Body of pancreas (tissue), 4 donors: ENCODE measurements at regions not wholly inside any gene's neighbourhood (a gene's known extent, or its start where the extent isn't known, plus 50 kb on each side); places are given as distances from the start of the nearest gene placed in this dataset.

Experiments used
- ATAC-seq: fragments of 150-250 bp; one replicate; pipeline ENCODE4 v1.9.1; 2016
- DNase-seq, 4 donors: peaks; one replicate each; pipeline ENCODE4 v3.0.0-alpha.2; 2019
- H3K27ac ChIP-seq, 4 donors: fragments of 200-600 bp; sonication (generic); 1 replicate in 3 of 4; 2 replicates in 1 of 4; pipeline versions ENCODE4 v1.5.1 to v1.6.1; 2016 to 2019; ENCODE audit warnings: mild to moderate bottlenecking in 1 of 4, mixed read lengths in 1 of 4, moderate library complexity in 1 of 4
- H3K27me3 ChIP-seq, 2 donors: fragments of 200-600 bp; sonication (generic); one replicate each; pipeline ENCODE4 v1.6.0; 2016; ENCODE audit warnings: mild to moderate bottlenecking in 1 of 2
- H3K36me3 ChIP-seq, 2 donors: fragments of 200-600 bp; sonication (generic); replicated peaks in 1 of 2; 2 replicates each; pipeline ENCODE4 v1.5.1; 2016; ENCODE audit warnings: low read depth in 2 of 2; ENCODE audit not compliant: insufficient read depth in 1 of 2
- H3K4me1 ChIP-seq: fragments of 200-600 bp; sonication (generic); one replicate; pipeline ENCODE4 v1.6.0; 2016
- H3K4me3 ChIP-seq, 2 donors: fragments of 200-600 bp; sonication (generic); 1 replicate in 1 of 2; 2 replicates in 1 of 2; pipeline ENCODE4 v1.5.1; 2016 to 2019
- H3K9me3 ChIP-seq, 3 donors: fragments of 200-600 bp; sonication (generic); 1 replicate in 2 of 3; 2 replicates in 1 of 3; pipeline ENCODE4 v1.5.1; 2016
- CTCF ChIP-seq, 7 experiments: fragments of 450-650 bp in 4 of 7; fragments of 200-600 bp in 3 of 7; sonication (generic) in 3 of 7; IDR thresholded peaks; one replicate each; pipeline ENCODE4 v1.5.1; 2016 to 2019; ENCODE audit warnings: antibody characterized with exemption in 7 of 7
- POLR2A ChIP-seq, 3 donors: fragments of 450-650 bp; IDR thresholded peaks; one replicate each; pipeline ENCODE4 v1.6.1; 2016; ENCODE audit warnings: antibody characterized with exemption in 3 of 3, mild to moderate bottlenecking in 2 of 3
- WGBS, 2 donors: methylation state at CpG; one replicate each; pipeline ENCODE4 v1.1.5; 2017; 5-methylcytosine and 5-hydroxymethylcytosine counted together
- intact Hi-C: fragments of 100-400 bp; cut with DNase I; formaldehyde crosslinking; loops from one replicate; pipeline ENCODE4 v1.15.1; 2023

- Histone ChIP-seq H3K9me3 (no peaks in the 10 kb centered on the region), H3K4me1 (peaks cover 53% of the 10 kb centered on the region), H3K36me3 (no peaks in the 10 kb centered on the region), H3K27ac (peak overlapping the region; percentile 49 to 80 (median 72)), H3K27me3 (no peaks in the 10 kb centered on the region), H3K4me3 (no peak overlapping the region)
- TF ChIP-seq POLR2A (IDR thresholded peaks at IDR 0.05): no peak
- no peak for TF ChIP-seq CTCF (IDR thresholded peaks at IDR 0.05)
- WGBS, 2 donors: 75 to 84% methylated on average over 4 of the region's 4 CpGs
- no peak for DNase-seq
- intact Hi-C loops: no loop called here
- ATAC-seq: no peak
Measured at GRCh38 chr1:182288749-182289604, 102.6 kb downstream of the GLUL start.

- no peak for TF ChIP-seq CTCF (IDR thresholded peaks at IDR 0.05)
- no peak for TF ChIP-seq POLR2A (IDR thresholded peaks at IDR 0.05)
- DNase-seq (no peak), ATAC-seq (no peak)
- Histone ChIP-seq H3K4me1 (peaks cover 36% of the 10 kb centered on the region), H3K27me3 (no peaks in the 10 kb centered on the region), H3K4me3 (no peak overlapping the region), H3K27ac (no peak overlapping the region), H3K9me3 (no peaks in the 10 kb centered on the region), H3K36me3 (no peaks in the 10 kb centered on the region)
- WGBS, 2 donors: 62 to 82% methylated on average over 2 of the region's 2 CpGs
- intact Hi-C loops: no loop called here
Measured at GRCh38 chr1:182286761-182287160, 104.8 kb downstream of the GLUL start.

GRCh38 chr1:182283746-182284544 lies 107.6 kb downstream of the GLUL start:
- Histone ChIP-seq H3K4me3 (no peak overlapping the region), H3K4me1 (peaks cover 8% of the 10 kb centered on the region), H3K27me3 (no peaks in the 10 kb centered on the region), H3K36me3 (no peaks in the 10 kb centered on the region), H3K9me3 (no peaks in the 10 kb centered on the region), H3K27ac (no peak overlapping the region)
- no peak for DNase-seq
- WGBS, 2 donors: 84 to 95% methylated on average over 3 of the region's 3 CpGs
- TF ChIP-seq CTCF (IDR thresholded peaks at IDR 0.05) (no peak), POLR2A (IDR thresholded peaks at IDR 0.05) (no peak)
- intact Hi-C loops: no loop called here
- ATAC-seq: no peak

- H3K27ac ChIP-seq: no peak overlapping the region
- intact Hi-C loops: no loop called here
- H3K9me3 ChIP-seq: no peaks in the 10 kb centered on the region
- no peaks in the 10 kb centered on the region for H3K27me3 ChIP-seq
- TF ChIP-seq CTCF (IDR thresholded peaks at IDR 0.05) (no peak), POLR2A (IDR thresholded peaks at IDR 0.05) (no peak)
- DNase-seq (no peak), ATAC-seq (no peak)
- no peaks in the 10 kb centered on the region for H3K36me3 ChIP-seq
- 88 to 90% methylated on average over 6 of the region's 6 CpGs for whole genome bisulfite sequencing, 2 donors
- H3K4me1 ChIP-seq: no peaks in the 10 kb centered on the region
- H3K4me3 ChIP-seq: no peak overlapping the region
Measured at GRCh38 chr1:182281541-182281940, 110.0 kb downstream of the GLUL start.
